HG03095 (cell line): ENCODE measurements at regions not wholly inside any gene's neighbourhood (a gene's known extent, or its start where the extent isn't known, plus 50 kb on each side); places are given as distances from the start of the nearest gene placed in this dataset.
"Not testable (repeated sequence)": the region's sequence is repeated elsewhere in the genome, so short reads cannot be mapped to it uniquely, and the experiment has no call there.

Source experiments
- ATAC-seq: cut with Tn5 transposase; IDR thresholded peaks from one replicate; pipeline ENCODE4 v1.9.1; 2021; ENCODE audit warnings: moderate library complexity; ENCODE audit not compliant: unreplicated experiment

- ATAC-seq: not testable (repeated sequence)
Measured at GRCh38 chr12:74676955-74677354, 139.3 kb downstream of the ATXN7L3B start.

- no peak for ATAC-seq
Measured at GRCh38 chr12:74685385-74685784, 147.8 kb downstream of the ATXN7L3B start.

- ATAC-seq: no peak
Measured at GRCh38 chr12:74689071-74689655, 151.5 kb downstream of the ATXN7L3B start.

- no peak for ATAC-seq
Measured at GRCh38 chr12:74689929-74690328, 152.3 kb downstream of the ATXN7L3B start.

GRCh38 chr12:74719447-74719846 lies 181.8 kb downstream of the ATXN7L3B start:
- no peak for ATAC-seq

GRCh38 chr12:74722709-74723108 lies 185.1 kb downstream of the ATXN7L3B start:
- ATAC-seq: no peak

GRCh38 chr12:74725154-74725553 lies 187.5 kb downstream of the ATXN7L3B start:
- no peak for ATAC-seq

GRCh38 chr12:74728006-74728405 lies 190.4 kb downstream of the ATXN7L3B start:
- ATAC-seq: no peak

- ATAC-seq: no peak
Measured at GRCh38 chr12:74732164-74732784, 194.6 kb downstream of the ATXN7L3B start.

GRCh38 chr12:74732826-74733225 lies 195.2 kb downstream of the ATXN7L3B start:
- ATAC-seq: no peak

GRCh38 chr12:74741112-74741511 lies 203.5 kb downstream of the ATXN7L3B start:
- no peak for ATAC-seq

- no peak for ATAC-seq
Measured at GRCh38 chr12:74747305-74747704, 209.7 kb downstream of the ATXN7L3B start.

- ATAC-seq: no peak
Measured at GRCh38 chr12:74751441-74751840, 213.8 kb downstream of the ATXN7L3B start.

GRCh38 chr12:74752215-74752614 lies 214.6 kb downstream of the ATXN7L3B start:
- no peak for ATAC-seq

GRCh38 chr12:74770552-74770951 lies 232.9 kb downstream of the ATXN7L3B start:
- no peak for ATAC-seq

GRCh38 chr12:74775276-74775675 lies 237.6 kb downstream of the ATXN7L3B start:
- ATAC-seq: no peak

GRCh38 chr12:74776378-74776777 lies 238.7 kb downstream of the ATXN7L3B start:
- ATAC-seq: no peak

GRCh38 chr12:74780182-74780849 lies 242.7 kb downstream of the ATXN7L3B start:
- no peak for ATAC-seq

GRCh38 chr12:74780850-74781241 lies 243.2 kb downstream of the ATXN7L3B start:
- ATAC-seq: not testable (repeated sequence)

GRCh38 chr12:74781991-74782485 lies 244.4 kb downstream of the ATXN7L3B start:
- no peak for ATAC-seq

GRCh38 chr12:74790931-74791330 lies 253.3 kb downstream of the ATXN7L3B start:
- ATAC-seq: no peak

- no peak for ATAC-seq
Measured at GRCh38 chr12:74791365-74791764, 253.7 kb downstream of the ATXN7L3B start.
